ENCODE measurements at regions not wholly inside any gene's neighbourhood (a gene's known extent, or its start where the extent isn't known, plus 50 kb on each side); places are given as distances from the start of the nearest gene placed in this dataset.
"Not testable (repeated sequence)": the region's sequence is repeated elsewhere in the genome, so short reads cannot be mapped to it uniquely, and the experiment has no call there.

DNA sequence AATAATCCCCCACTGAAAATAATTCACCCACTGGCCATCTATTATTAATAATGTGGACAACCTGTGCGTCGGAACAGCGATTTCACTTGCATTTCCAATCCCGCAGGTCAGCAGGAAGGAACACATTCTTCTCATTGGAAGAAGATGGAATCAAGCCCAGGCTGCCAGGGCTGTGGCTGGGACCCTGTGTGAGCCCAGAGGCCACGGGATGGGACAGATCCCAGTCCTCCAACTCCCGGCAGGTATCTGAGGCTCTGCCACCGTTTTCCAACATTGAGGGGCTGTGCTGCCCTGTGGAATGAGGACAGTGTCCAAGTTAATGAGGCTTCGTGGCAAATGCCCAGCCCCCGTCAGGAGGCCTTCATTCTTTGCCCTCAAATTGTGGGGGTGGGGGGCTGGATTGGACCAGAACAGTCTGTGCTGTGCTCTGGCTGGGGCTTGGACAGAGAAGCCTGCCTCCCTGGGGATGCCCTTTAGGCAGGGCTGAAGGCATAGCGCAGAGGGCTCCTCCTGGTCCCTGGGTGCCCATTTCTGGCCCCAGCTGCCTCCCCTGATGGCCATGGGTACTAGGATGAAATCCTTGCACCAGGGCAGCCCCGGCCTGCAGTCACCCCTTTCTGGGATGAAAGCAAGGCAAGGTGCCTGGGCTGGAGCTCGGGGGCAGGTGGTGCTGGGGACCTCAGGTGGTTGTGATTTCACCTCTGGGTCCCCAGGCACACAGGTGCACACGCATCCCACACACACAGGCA is 195.0 kb upstream of the PPP1R26 start:
- Histone ChIP-seq H3K27me3 (peaks cover 0 to 18% of the 10 kb centered on the region in 2 donors), H3K4me3 (no peak overlapping the region), H3K9me3 (no peaks in the 10 kb centered on the region), H3K27ac (no peak overlapping the region), H3K36me3 (no peaks in the 10 kb centered on the region), H3K4me1 (peaks cover 0 to 11% (median 2%) of the 10 kb centered on the region in 4 donors)
- WGBS, 2 donors = 51 to 55% methylated on average over 8 to 10 of the region's 13 CpGs
- TF ChIP-seq EP300 (IDR thresholded peaks at IDR 0.05) = no peak
- TF ChIP-seq CTCF (IDR thresholded peaks at IDR 0.05) = no peak
- DNase-seq (ENCODE audit: low spot score in 2 of 2) = no peak

DNA sequence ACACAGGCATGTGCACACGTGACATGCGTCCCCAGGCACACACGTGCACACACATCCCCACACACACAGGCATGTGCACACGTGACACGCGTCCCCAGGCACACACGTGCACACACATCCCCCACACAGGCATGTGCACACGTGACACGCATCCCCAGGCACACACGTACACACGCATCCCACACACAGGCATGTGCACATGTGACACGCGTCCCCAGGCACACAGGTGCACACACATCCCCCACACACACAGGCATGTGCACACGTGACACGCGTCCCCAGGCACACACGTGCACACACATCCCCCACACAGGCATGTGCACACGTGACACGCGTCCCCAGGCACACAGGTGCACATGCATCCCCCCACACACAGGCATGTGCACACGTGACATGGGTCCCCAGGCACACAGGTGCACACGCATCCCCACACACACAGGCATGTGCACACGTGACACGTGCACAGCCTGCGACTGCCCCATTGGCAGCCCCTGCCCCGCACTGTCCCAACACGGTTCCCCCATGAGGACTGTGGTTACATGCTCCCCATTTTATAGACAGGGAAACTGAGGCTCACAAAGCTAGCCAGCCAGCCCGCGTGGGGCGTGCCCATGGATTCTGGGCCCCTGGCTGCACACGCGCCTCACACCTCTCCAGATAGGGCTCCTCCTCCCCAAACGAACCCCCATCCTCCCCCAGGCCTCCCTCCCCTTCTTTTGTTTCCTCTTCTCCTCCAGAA is 193.2 kb upstream of the PPP1R26 start:
- not testable (repeated sequence) for H3K27ac ChIP-seq; H3K27me3 ChIP-seq; H3K36me3 ChIP-seq; H3K4me3 ChIP-seq; H3K4me1 ChIP-seq; H3K9me3 ChIP-seq; DNase-seq (ENCODE audit: low spot score in 2 of 2)
- WGBS, 2 donors = 88 to 89% methylated on average over 27 to 32 of the region's 33 CpGs

GRCh38 chr9:135286961-135287360 is 192.6 kb upstream of the PPP1R26 start:
- no peak overlapping the region for H3K4me3 ChIP-seq
- H3K27me3 ChIP-seq = no peaks in the 10 kb centered on the region
- no peak for TF ChIP-seq CTCF (IDR thresholded peaks at IDR 0.05)
- no peak for TF ChIP-seq POLR2A (IDR thresholded peaks at IDR 0.05)
- TF ChIP-seq EP300 (IDR thresholded peaks at IDR 0.05) = no peak
- H3K4me1 ChIP-seq = peaks cover 0 to 2% (median under 1%) of the 10 kb centered on the region in 4 donors
- no peak overlapping the region for H3K27ac ChIP-seq
- H3K9me3 ChIP-seq = no peaks in the 10 kb centered on the region
- no peak for DNase-seq (ENCODE audit: low spot score in 2 of 2)
- 76 to 81% methylated on average over 4 to 5 of the region's 7 CpGs for WGBS, 2 donors
- no peaks in the 10 kb centered on the region for H3K36me3 ChIP-seq

DNA sequence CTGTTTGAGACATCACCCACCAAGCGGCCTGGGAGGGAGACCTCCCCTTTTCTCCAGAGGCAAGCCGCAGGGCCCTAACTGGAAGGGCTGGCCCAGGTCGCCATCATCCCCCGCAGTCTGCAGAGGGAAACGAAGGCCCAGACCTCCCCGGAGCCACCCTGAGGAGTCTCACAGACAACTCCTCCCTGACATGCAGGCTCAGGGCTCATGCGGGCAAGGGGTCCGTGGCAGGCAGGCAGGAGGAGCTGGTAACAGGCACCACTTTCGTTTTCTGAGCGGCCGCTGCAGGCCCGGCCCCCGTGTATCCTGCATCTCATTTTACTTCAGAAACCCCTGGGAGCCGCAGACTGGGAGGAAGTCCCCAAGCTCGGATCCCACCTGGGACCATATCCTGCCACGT is 192.0 kb upstream of the PPP1R26 start:
- 74 to 76% methylated on average over 13 to 16 of the region's 16 CpGs for WGBS, 2 donors
- Histone ChIP-seq H3K27me3 (no peaks in the 10 kb centered on the region), H3K4me1 (no peaks in the 10 kb centered on the region), H3K4me3 (no peak overlapping the region), H3K36me3 (no peaks in the 10 kb centered on the region), H3K9me3 (no peaks in the 10 kb centered on the region), H3K27ac (no peak overlapping the region)
- no peak for TF ChIP-seq POLR2A (IDR thresholded peaks at IDR 0.05)
- DNase-seq (ENCODE audit: low spot score in 2 of 2) = no peak

GRCh38 chr9:135288054-135288453 is 191.5 kb upstream of the PPP1R26 start:
- no peak for TF ChIP-seq POLR2A (IDR thresholded peaks at IDR 0.05)
- TF ChIP-seq CTCF (IDR thresholded peaks at IDR 0.05) = no peak
- TF ChIP-seq EP300 (IDR thresholded peaks at IDR 0.05) = no peak
- H3K4me3 ChIP-seq = no peak overlapping the region
- no peaks in the 10 kb centered on the region for H3K4me1 ChIP-seq
- H3K27ac ChIP-seq = no peak overlapping the region
- WGBS, 2 donors = 79 to 95% methylated on average over 24 of the region's 24 CpGs
- H3K9me3 ChIP-seq = no peaks in the 10 kb centered on the region
- no peak for DNase-seq (ENCODE audit: low spot score in 2 of 2)
- H3K36me3 ChIP-seq = no peaks in the 10 kb centered on the region
- no peaks in the 10 kb centered on the region for H3K27me3 ChIP-seq

GRCh38 chr9:135289081-135289491 is 190.5 kb upstream of the PPP1R26 start:
- no peak for DNase-seq (ENCODE audit: low spot score in 2 of 2)
- H3K4me1 ChIP-seq = no peaks in the 10 kb centered on the region
- no peaks in the 10 kb centered on the region for H3K27me3 ChIP-seq
- no peaks in the 10 kb centered on the region for H3K36me3 ChIP-seq
- H3K27ac ChIP-seq = no peak overlapping the region
- no peaks in the 10 kb centered on the region for H3K9me3 ChIP-seq
- H3K4me3 ChIP-seq = no peak overlapping the region
- 68 to 71% methylated on average over 17 of the region's 17 CpGs for WGBS, 2 donors
- TF ChIP-seq EP300 (IDR thresholded peaks at IDR 0.05) (no peak), POLR2A (IDR thresholded peaks at IDR 0.05) (no peak), CTCF (IDR thresholded peaks at IDR 0.05) (no peak)
